IPS-NIHi7 (cell line): ENCODE measurements at regions not wholly inside any gene's neighbourhood (a gene's known extent, or its start where the extent isn't known, plus 50 kb on each side); places are given as distances from the start of the nearest gene placed in this dataset.
A peak's percentile ranks its signal among the peaks of the same experiment; 100 is the strongest.

Source experiments
- DNase-seq: peaks from one replicate; pipeline ENCODE4 v3.0.0; 2012; ENCODE audit warnings: mixed read lengths; ENCODE audit errors: extremely low spot score

- DNase-seq: no peak
Measured at GRCh38 chr12:118607831-118608230, 231.5 kb downstream of the SUDS3 start.

DNA sequence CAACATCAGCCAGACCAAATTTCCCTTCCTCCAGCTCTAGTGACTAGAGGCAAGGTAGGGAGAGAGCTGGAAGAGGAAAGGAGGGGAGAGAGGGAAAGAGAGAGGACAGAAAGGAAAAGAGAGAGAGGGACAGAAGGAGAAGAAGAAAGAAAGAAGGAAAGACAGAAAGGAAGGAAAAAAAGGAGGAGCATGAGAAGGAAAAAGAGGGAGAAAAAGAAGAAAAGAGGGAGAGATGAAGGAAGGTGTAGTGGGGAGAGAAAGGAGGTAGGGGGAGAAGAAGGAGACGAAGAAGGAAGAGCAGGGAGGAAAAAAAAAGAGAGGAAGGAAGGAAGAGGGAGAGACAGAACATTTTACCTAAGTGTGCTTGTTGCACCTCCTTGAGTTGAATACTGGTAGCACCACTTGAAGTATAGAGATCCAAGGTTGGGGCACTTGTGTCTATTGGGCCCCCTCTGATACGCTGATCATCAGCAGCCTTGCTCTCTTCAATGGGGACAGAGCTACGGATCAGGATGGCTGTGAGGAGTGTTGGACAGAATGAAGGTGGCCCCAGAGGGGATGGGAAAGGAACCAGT, 232.5 kb downstream of the SUDS3 start:
- no peak for DNase-seq

DNA sequence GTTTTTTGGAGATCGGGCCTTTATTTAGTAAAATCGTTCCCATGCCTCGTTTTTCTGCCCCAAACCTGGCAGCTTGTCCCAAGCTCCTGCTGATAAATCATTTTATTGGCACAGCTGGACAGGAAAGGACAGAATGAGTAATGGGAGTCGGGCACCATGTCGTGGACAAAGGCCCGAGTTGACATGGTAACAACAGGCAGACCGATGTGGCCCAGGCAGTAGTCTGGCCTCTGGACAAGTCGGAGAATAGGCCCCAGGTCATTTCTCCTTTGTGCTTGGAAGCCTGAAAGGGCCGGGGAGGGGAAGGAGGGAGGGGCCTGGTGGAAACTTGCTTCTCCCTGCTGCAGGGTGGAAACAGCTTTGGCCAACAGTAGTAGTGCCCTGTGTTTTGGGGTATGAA, 234.9 kb downstream of the SUDS3 start:
- peak; percentile 31 for DNase-seq

- no peak for DNase-seq
Measured at GRCh38 chr12:118611770-118612169, 235.4 kb downstream of the SUDS3 start.

GRCh38 chr12:118617611-118618450, 241.5 kb downstream of the SUDS3 start:
- no peak for DNase-seq

GRCh38 chr12:118618695-118619094, 242.3 kb downstream of the SUDS3 start:
- no peak for DNase-seq

DNA sequence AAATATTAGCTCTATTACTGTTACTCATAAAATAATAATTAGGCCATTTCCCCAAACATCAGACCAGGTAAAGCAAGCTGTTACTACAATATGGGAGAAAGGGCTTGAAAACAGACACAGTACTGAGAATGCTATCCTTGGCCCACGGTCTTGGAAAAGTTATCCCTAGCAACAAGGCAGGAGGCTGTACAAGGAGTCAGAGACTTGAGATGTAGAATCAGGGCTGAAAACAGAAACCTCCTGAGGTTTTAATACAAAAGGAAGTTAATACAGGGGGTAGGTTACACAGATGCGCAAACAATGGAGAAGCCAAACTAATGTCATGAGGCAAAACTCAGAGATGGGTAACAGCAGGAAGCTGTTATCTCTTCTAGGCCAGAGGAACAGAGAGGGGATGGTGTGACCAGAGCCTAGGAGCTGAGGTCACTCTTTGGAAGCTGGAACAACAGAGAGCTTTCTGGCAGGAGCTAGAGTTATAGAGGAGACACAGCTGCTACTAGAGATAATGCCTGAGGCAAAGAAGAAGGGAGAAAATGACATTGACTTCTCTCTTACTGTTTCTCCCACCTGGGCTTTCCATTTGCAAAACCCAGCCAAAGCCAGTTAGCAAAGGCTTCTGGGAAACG, 248.8 kb downstream of the SUDS3 start:
- DNase-seq: no peak

- DNase-seq: no peak
Measured at GRCh38 chr12:118633071-118633470, 256.7 kb downstream of the SUDS3 start.

- no peak for DNase-seq
Measured at GRCh38 chr12:118635276-118635675, 258.9 kb downstream of the SUDS3 start.

DNA sequence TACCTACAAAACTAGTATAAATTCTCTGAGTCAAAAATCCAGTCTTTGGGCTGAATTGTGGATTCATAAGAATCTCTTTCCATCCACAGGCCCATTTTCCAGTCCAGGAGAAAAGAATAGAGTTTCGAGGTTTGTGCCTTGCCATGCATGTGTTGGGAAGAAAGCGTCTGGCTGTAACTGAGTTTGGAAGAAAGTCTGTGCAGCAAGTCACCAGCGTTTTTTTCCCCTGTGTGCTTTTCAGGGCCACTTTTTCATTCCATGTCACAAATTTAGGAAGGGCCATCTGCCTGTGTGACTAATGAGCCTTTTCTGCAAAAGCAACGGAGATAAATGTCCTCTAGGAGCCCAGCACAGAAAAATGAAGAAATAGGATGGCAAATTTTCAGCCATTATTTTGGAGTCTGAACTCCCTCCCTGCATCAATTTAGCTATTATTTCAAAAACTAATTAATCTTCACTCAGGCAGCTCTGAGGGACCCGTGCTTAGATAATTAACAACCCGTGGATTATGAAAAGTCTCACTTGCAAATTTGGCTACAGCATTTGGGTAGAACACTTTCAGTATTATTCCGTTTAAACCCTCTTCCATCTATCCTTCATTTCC, 261.5 kb downstream of the SUDS3 start:
- no peak for DNase-seq

DNA sequence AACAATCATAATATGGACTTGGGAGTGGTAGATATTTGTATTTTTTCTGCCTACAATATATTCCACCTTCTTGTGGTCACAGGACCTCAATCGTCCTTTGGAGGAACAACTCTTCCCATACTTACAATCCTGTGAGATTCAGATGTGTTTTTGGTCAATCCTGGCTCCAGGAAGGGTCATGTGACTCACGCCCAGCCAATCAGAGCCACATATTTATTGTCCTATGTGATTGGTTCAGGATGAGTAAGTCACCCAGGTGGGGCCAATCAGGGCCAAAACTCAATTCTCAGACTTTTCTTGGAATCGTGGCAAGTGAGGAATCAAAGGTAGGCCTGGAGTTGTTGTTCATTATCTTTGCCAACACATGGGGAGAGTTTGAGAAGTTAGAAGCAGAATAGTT, 264.9 kb downstream of the SUDS3 start:
- DNase-seq: no peak

DNA sequence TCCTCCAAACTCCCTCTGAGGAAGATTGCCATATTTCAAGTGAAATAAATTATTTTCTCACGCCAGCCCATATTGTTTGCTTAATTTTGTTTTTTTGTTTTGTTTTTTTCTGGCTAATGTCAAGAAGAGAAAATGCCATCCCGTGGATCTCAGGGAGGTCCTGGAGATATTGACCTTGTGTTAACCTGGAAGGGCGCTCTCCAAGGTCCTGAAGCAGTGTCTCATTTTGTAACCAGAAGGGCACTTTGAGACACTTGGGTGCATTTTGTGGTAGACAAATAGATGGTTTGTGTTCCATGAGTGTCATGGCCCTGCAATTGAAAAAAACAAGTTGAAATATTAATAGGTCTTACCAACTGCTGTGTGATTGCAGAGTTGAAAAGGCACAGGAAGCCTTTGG, 268.9 kb downstream of the SUDS3 start:
- peak; percentile 72 for DNase-seq

DNA sequence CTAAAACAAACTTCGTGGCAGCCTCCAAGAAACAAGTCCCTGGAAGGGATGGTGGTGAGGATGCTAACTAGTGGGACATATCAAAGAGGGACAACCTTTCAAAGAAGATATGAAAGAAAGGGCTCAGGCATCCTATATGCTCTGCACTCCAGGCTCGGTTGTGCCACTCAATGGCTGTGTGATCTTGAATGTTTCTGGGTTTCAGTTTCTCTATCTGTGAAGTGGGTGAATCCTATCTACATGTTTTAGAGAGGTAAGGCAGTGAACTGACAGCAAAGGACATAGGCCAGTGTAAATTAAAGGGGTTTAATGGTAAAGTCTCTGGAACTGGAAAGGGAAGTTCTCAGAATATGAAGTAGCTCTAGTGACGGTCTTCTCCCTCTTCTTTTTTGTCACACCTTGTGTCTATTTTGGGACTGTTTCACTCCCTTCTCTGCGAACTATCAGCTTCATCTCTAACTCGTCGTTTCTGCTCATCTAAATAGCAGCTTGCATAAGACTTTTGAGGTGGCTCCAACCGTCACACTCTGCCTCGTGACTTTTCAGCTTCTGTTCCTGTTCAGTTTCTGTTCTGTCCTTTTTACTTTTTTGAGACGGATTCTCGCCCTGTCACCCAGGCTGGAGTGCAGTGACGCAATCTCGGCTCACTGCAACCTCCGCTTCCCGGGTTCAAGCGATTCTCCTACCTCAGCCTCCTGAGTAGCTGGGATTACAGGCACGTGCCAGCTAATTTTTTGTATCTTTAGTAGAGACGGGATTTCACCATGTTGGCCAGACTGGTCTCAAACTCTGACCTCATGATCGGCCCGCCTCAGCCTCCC, 273.6 kb downstream of the SUDS3 start:
- no peak for DNase-seq

DNA sequence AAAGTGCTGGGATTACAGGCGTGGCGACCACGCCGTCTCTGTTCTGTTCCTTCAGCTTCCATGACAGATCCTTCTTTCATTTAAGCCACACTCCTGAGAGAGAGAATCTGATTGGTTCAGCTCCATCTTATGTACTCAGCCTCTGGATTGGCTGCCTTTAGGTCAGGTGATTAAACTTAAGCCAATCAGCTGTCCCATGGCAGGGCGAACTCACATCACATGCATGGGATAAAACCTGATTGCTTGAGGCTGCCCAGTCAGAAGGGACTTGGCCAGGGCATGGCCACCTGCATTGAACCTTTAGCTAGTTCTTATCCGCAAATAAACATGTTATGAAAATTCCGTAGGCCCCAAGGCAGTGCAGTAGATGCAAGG, 274.2 kb downstream of the SUDS3 start:
- DNase-seq: no peak

DNA sequence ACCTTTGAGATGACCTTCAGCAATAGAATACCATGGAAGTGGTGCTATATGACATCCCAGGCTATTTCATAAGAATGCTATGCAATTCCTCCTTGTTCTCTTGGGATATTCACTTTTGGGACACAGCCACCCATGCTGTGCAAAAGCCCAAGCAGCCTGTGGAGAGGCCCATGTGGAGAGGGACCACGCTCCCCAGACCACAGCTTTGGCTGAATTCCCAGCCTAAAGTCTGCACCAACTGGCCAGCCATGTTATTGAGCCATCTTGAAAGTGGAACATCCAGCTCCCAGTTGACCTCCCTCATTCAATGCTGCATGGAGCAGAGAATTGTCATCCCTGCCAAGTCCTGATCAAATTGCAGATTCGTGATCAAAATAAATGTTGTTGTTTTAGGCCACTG, 275.1 kb downstream of the SUDS3 start:
- no peak for DNase-seq

DNA sequence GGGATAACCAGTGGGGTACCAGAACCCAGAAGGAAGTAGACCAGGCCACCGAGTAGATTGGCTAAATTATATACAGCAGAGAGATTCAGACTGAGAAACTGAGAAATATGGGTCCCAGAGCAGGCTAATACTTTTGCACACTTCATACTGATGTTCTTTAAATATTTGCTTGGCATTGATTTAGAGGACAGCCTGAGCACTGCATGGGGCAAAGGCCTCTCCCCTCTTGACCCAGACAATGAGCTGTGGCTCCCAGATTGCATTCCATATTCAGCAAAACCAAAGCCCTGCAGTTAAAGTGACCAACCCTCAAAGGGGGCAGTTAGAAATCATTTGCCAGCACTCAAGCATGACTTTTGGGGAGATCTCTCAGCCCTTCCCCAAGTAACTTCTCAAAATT, 279.2 kb downstream of the SUDS3 start:
- DNase-seq: no peak

GRCh38 chr12:118680356-118680963, 300.9 kb upstream of the SRRM4 start:
- peak; percentile 32 for DNase-seq

DNA sequence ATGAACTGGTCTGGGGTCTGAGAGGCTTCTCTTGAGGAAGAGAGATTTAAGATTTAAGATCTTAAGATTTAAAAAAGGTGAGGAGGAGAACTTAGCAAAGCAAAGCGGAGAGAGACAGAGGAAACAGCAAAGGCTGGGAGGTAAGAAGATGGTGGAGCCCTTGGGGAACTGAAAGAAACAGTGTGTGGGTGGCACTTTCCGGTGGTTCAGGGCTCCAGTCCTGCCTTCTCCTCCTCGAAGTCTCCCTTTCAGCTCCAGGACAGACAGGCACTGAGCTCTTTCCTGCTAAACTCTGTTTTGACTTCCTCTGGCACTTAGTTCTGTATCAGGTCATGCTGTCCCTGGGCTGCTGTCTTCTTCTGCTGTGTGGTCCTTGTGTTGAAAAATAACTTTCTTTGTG, 298.7 kb upstream of the SRRM4 start:
- DNase-seq: no peak

GRCh38 chr12:118685983-118686607, 295.2 kb upstream of the SRRM4 start:
- no peak for DNase-seq

DNA sequence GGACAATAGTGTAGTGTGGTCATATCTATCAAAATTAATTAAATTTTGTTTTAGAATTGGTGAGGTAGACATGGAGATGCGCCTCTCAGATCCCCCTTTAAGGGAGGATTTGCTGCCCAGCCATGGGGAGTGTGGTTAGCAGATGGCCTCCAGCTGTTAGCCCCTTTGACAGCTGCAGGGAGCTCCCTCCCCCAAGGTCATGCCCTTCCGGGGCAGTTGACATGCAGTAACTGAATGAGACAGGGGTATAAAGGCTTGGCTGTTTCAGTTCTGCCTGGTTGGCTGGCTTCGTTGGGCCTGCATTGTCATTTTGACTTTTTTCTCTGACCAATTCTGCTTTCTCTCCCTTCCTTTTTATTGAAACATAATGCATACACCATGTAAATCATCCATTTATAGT, 291.5 kb upstream of the SRRM4 start:
- DNase-seq: no peak

- no peak for DNase-seq
Measured at GRCh38 chr12:118690506-118690905, 290.8 kb upstream of the SRRM4 start.
